Cardiac fibroblast (primary cell): ENCODE measurements at regions not wholly inside any gene's neighbourhood (a gene's known extent, or its start where the extent isn't known, plus 50 kb on each side); places are given as distances from the start of the nearest gene placed in this dataset.

Experiments used
- DNase-seq, 2 donors: peaks; one replicate each; pipeline versions ENCODE4 v3.0.0 to v3.0.0-alpha.2; 2010; ENCODE audit warnings: low read depth in 2 of 2
- H3K4me3 ChIP-seq, 2 donors: replicated peaks in 1 of 2; 1 replicate in 1 of 2; 2 replicates in 1 of 2; pipeline ENCODE4 v1.5.1; 2011; ENCODE audit warnings: low read depth in 2 of 2, low read length in 2 of 2, mild to moderate bottlenecking in 2 of 2, moderate library complexity in 1 of 2
- TF ChIP-seq, protein P1 (sequence below): IDR thresholded peaks from one replicate; pipeline ENCODE4 v1.5.1; 2011; ENCODE audit warnings: low read depth, mild to moderate bottlenecking, low read length, inconsistent platforms

GRCh38 chr5:167030500-167031120 lies 1260.8 kb upstream of the WWC1 start:
- DNase-seq = peak in 1 of 2 donors; percentile 27
- H3K4me3 ChIP-seq = no peak overlapping the region
- TF ChIP-seq, protein P1, sequence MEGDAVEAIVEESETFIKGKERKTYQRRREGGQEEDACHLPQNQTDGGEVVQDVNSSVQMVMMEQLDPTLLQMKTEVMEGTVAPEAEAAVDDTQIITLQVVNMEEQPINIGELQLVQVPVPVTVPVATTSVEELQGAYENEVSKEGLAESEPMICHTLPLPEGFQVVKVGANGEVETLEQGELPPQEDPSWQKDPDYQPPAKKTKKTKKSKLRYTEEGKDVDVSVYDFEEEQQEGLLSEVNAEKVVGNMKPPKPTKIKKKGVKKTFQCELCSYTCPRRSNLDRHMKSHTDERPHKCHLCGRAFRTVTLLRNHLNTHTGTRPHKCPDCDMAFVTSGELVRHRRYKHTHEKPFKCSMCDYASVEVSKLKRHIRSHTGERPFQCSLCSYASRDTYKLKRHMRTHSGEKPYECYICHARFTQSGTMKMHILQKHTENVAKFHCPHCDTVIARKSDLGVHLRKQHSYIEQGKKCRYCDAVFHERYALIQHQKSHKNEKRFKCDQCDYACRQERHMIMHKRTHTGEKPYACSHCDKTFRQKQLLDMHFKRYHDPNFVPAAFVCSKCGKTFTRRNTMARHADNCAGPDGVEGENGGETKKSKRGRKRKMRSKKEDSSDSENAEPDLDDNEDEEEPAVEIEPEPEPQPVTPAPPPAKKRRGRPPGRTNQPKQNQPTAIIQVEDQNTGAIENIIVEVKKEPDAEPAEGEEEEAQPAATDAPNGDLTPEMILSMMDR = no peak

GRCh38 chr5:167036585-167036984 lies 1254.9 kb upstream of the WWC1 start:
- no peak for DNase-seq
- TF ChIP-seq, protein P1 = no peak
- H3K4me3 ChIP-seq = no peak overlapping the region

- DNase-seq = peak; percentile 37 to 63
- H3K4me3 ChIP-seq = no peak overlapping the region
- TF ChIP-seq, protein P1 = no peak
These were observed 1242.3 kb upstream of the WWC1 start for GRCh38 chr5:167049043-167049663.

DNA sequence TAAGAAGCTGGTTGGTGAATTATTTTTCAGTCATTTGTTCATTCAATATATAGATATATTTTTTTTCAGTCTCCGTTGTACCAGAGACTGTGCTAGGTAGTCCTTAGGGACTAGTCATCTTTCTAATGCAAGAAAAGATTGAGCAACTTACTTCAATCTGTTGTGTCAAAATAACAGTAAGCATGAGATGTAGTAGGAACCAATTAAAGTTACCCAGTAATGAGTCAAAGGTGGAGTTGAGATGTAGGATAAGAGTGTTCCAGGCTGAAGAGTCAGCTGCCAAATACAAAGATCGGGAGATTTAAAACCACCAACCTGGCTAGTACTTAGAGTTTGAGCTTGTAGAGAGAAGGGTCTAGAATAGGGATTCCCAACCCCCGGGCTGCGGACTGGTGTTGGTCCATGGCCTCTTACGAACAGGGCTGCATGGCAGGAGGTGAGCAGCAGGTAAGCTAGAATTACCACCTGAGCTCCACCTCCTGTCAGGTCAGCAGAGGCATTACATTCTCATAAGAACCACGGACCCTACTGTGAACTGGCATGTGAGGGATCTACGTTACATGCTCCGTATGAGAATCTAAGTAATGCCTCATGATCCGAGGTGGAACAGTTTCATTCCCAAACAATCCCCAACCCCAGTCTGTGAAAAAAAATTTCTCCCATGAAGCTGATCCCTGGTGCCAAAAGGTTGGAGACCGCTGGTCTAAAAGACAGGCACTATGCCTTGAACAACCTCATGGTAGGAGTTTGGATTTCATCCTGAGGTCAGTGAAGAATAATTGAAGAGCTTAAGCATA lies 1241.5 kb upstream of the WWC1 start:
- no peak overlapping the region for H3K4me3 ChIP-seq
- TF ChIP-seq, protein P1 = no peak
- peak in 1 of 2 donors; percentile 10 for DNase-seq

DNA sequence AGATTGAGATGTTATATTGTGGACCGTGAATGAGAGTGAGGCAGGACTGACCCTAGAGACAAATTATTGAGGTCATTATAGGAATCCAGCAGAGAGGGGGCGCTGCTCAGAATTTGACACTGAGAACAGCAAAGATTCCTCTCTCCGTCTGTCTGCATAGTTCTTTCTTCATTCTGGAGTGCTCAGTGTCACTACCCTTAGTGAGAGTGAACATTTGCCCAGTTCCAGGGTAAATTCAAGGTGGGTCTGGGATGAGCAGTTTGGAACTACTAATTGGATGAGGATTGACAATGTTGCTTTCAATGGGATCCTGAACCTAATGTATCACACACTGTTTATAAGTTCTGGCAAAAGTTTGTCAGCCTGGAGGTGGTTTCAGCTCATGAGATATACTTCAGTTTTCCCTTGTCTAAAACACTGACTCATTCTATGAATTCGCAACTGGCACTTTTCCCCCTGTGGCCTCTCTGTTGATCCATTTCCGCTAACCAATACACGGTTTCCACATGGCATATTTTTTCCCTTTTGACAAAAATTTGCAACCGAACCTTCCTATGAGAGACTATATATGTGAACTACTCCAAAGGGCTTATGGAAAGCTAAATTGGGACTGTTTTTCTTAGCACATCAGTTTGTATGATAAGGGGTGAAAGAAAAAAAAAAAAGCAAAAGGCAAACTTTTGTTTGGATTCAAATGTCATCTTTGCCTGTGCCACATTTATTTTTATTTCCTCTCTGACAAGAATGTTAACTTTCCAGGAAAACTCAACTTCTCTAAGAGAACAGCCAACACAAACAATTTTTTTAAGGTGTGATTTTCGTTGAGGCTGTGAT lies 1240.7 kb upstream of the WWC1 start:
- H3K4me3 ChIP-seq = no peak overlapping the region
- TF ChIP-seq, protein P1 = no peak
- peak; percentile 22 to 74 for DNase-seq

- TF ChIP-seq, protein P1 = no peak
- peak in 1 of 2 donors; percentile 46 for DNase-seq
- H3K4me3 ChIP-seq = no peak overlapping the region
These were observed 1240.1 kb upstream of the WWC1 start for GRCh38 chr5:167051402-167051768.
